ENCODE measurements at regions not wholly inside any gene's neighbourhood (a gene's known extent, or its start where the extent isn't known, plus 50 kb on each side); places are given as distances from the start of the nearest gene placed in this dataset.

- DNase-seq (ENCODE audit: low read depth in 1 of 2, low spot score in 1 of 2) = no peak
These were observed 293.0 kb upstream of the PLXNA2 start for GRCh38 chr1:208537198-208537597.

- DNase-seq (ENCODE audit: low read depth in 1 of 2, low spot score in 1 of 2) = no peak
These were observed 293.9 kb upstream of the PLXNA2 start for GRCh38 chr1:208538078-208538477.

DNA sequence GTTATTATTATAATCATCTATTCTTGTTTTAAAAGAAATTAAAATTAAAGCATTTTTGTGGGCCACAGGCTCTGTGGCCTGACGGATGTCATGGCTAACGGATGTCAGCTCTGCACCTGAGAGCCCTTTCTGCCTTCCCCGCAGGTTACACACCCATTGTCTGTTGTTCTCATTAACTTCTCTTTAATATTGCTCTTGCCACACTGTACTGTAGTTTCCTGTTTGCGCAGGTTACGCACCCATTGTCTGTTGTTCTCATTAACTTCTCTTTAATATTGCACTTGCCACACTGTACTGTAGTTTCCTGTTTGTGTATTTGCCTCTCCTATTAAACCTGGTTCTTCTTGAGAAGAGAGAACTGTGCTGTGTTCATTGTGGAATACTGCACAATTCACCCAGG is 294.4 kb upstream of the PLXNA2 start:
- DNase-seq (ENCODE audit: low read depth in 1 of 2, low spot score in 1 of 2) = no peak

GRCh38 chr1:208540724-208541123 is 296.5 kb upstream of the PLXNA2 start:
- no peak for DNase-seq (ENCODE audit: low read depth in 1 of 2, low spot score in 1 of 2)

DNA sequence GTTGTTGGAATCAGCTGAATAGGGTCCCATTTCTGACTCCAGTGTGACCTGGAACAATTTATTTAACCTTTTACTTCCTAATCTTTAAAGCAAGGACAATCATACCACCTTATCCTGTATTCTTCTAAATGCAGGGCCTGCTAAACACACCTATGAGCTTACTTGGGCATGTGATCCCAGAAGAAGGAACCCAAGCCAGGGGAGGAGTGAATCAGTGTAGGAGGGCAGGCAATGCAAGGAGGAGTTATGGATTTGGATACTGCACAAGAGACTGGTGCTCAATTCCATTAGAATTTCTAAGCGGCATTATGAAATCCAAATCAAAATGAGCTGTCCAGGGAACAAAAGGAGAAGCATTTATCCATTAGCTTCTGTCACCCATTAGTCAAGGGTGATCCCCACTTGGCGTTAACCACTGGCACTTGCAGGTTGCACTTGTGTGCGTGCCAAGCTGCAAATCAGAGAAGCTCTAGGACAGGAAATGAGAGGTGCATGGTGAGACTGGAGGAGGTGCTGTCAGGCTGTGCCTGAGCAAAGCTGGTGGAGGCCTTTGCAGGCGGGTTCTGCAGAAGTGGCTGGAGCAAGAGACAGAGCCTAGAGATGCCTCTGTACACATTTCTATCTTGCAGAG is 297.2 kb upstream of the PLXNA2 start:
- no peak for DNase-seq (ENCODE audit: low read depth in 1 of 2, low spot score in 1 of 2)

DNA sequence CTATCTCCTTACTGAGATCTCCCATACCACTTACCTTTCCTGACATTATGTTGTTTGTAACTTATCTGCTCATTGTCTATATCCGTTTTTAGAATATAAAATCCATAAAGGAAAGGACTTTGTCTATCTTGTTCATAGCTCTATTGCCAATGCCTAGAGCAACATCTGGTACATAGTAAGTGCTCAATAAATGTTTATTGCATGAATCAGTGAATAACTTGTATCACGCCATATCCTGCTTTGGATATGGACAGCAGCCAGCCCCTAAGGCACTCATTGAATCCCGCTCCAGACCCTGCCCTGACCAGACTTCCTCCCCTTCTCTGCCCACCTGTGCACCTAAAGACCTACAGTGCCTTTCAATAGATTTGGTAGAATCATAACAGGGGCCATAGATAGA is 298.1 kb upstream of the PLXNA2 start:
- DNase-seq (ENCODE audit: low read depth in 1 of 2, low spot score in 1 of 2) = no peak

GRCh38 chr1:208544053-208544452 is 299.9 kb upstream of the PLXNA2 start:
- no peak for DNase-seq (ENCODE audit: low read depth in 1 of 2, low spot score in 1 of 2)

GRCh38 chr1:208544794-208545193 is 300.6 kb upstream of the PLXNA2 start:
- DNase-seq (ENCODE audit: low read depth in 1 of 2, low spot score in 1 of 2) = no peak

- no peak for DNase-seq (ENCODE audit: low read depth in 1 of 2, low spot score in 1 of 2)
These were observed 306.8 kb upstream of the PLXNA2 start for GRCh38 chr1:208551024-208551423.

GRCh38 chr1:208551633-208552320 is 307.6 kb upstream of the PLXNA2 start:
- no peak for DNase-seq (ENCODE audit: low read depth in 1 of 2, low spot score in 1 of 2)

GRCh38 chr1:208552928-208553327 is 308.7 kb upstream of the PLXNA2 start:
- DNase-seq (ENCODE audit: low read depth in 1 of 2, low spot score in 1 of 2) = no peak

DNA sequence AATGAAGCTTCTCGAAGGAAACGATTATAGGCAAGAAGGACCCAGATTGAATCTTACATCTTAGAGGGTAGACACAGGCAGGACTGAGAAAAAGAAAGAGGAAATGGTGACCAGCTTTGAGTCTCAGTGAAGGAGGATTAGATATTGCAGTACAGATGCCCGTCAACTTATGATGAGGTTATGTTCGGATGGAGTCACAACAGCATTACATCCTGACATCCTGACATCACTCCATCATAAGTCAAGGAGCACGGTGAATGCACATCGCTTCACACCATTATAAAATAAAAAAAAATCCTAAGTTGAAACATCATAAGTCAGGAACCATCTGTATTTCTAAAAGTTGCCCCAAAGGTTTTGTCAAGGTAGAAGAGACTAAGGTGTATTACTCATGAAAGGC is 312.3 kb upstream of the PLXNA2 start:
- no peak for DNase-seq (ENCODE audit: low read depth in 1 of 2, low spot score in 1 of 2)

- no peak for DNase-seq (ENCODE audit: low read depth in 1 of 2, low spot score in 1 of 2)
These were observed 313.0 kb upstream of the PLXNA2 start for GRCh38 chr1:208557046-208557722.

DNA sequence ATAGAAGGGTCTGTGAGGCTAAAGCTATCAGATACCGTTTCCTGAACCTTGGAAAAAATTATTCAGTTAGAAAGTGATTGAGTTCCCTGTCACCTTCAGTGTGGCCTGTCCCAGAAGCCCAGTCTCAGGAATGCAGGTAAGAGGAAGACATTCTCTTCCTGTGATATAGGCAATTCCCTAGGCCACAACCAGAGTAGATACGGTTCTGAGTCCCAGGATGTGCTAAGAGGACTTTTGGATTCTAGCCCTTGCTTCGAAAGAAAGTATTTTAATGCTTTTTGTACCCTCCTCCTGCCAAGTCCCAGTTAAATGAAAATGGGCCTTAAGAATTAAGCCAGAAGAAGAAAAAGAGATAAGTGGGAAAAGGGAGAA is 313.5 kb upstream of the PLXNA2 start:
- no peak for DNase-seq (ENCODE audit: low read depth in 1 of 2, low spot score in 1 of 2)

GRCh38 chr1:208559597-208560329 is 315.6 kb upstream of the PLXNA2 start:
- DNase-seq (ENCODE audit: low read depth in 1 of 2, low spot score in 1 of 2) = no peak

DNA sequence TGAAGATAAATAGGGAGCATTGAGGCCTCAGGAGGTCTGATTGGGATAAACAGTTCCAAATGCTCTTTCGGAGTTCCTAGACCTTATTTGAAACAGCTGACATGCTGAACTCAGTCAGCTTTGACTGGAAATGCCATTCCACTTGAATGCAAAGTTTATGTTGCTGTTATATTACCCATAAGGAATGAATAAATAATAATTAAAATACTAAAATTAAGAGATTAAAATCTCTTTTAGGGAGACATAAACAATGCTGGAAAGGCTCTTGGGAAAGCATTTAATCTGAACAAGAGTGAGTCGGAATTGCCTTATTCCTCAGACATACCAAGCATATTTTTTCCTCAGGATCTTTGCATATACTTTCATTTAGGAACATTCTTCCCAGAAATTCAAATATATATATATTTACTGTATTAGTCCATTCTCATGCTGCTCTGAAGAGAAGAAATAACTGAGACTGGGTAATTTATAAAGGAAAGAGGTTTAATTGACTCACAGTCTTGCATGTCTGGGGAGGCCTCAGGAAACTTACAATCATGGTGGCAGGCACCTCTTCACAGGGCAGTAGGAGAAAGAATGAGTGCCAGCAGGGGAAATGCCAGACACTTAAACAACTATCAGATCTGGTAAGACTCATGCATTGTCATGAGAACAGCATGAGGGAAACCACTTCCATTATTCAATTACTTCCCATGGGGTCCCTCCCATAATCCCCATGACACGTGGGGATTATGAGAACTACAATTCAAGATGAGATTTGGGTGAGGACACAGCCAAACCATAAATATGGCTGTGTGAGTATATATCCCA is 318.2 kb upstream of the PLXNA2 start:
- DNase-seq (ENCODE audit: low read depth in 1 of 2, low spot score in 1 of 2) = no peak

- DNase-seq (ENCODE audit: low read depth in 1 of 2, low spot score in 1 of 2) = no peak
These were observed 320.3 kb upstream of the PLXNA2 start for GRCh38 chr1:208564466-208564865.

DNA sequence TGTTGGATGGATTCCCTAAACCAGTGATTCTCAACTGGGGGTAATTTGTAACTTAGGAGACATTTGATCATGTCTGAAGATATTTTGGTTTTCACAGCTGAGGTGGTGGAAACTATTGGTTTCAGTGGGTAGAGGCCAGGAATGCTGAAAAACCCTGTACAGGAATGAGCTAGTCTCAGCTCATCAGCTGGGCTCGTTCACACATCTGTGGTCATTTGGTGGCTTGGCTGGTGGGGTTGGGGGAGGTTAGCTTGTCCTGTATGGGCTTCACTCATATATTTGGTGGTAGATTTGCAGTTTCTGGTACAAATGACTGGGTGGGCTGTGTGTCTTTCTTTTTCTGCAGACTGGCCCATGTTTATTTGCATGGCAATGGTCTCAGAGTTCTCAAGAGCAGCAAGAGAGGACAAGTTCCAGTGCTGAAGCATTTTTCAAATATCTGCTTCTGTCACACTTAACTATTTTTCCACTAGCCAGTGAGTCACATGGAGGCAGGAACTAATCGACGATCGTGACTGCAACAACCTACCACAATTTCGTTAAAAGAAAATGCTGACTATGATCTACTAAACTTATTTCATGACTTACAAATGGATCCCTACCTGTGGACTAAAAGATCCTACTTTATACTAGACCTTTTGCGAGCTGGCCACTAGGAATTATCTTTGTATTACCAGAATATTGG is 321.7 kb upstream of the PLXNA2 start:
- DNase-seq (ENCODE audit: low read depth in 1 of 2, low spot score in 1 of 2) = no peak

GRCh38 chr1:208569181-208569580 is 325.0 kb upstream of the PLXNA2 start:
- no peak for DNase-seq (ENCODE audit: low read depth in 1 of 2, low spot score in 1 of 2)

DNA sequence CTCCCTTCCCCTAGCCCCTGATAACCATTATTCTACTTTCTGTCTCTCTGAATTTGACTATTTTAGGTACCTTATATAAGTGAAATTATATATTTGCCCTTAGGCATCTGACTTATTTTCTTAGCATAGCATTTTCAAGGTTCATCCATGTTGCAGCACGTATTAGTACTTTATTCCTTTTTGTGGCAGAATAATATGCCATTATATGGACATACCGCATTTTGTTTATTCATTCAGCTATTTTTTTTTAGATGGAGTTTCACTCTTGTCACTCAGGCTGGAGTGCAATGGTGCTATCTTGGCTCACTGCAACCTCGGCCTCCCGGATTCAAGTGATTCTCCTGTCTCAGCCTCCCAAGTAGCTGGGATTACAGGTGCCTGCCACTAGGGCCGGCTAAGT is 326.2 kb upstream of the PLXNA2 start:
- no peak for DNase-seq (ENCODE audit: low read depth in 1 of 2, low spot score in 1 of 2)

- no peak for DNase-seq (ENCODE audit: low read depth in 1 of 2, low spot score in 1 of 2)
These were observed 332.2 kb upstream of the PLXNA2 start for GRCh38 chr1:208576425-208576824.

All from stimulated activated CD4-positive, alpha-beta T cell treated with anti-CD3 and anti-CD28 coated beads, Interleukin-15, amount 100 ng/mL, for 1 hour (primary cell).